ENCODE measurements at regions not wholly inside any gene's neighbourhood (a gene's known extent, or its start where the extent isn't known, plus 50 kb on each side); places are given as distances from the start of the nearest gene placed in this dataset.

- H3K27ac ChIP-seq (ENCODE audit: low read length), result no peak overlapping the region
- TF ChIP-seq TCF7L2 (IDR thresholded peaks at IDR 0.05; ENCODE audit: low read depth, low read length), result no peak
- TF ChIP-seq REST (IDR thresholded peaks at IDR 0.05; ENCODE audit: insufficient read depth in 1 of 2, low read depth in 2 of 2, low read length in 1 of 2), result no peak
- TF ChIP-seq POLR2AphosphoS5 (IDR thresholded peaks at IDR 0.05; ENCODE audit: low read depth, low read length), result no peak
- TF ChIP-seq CTCF (IDR thresholded peaks at IDR 0.05), result no peak
- no peak for TF ChIP-seq SIN3A (IDR thresholded peaks at IDR 0.05; ENCODE audit: borderline replicate concordance, insufficient read depth, low read depth, low read length)
- H3K27me3 ChIP-seq (ENCODE audit: control insufficient read depth, insufficient read depth, low read length), result no peaks in the 10 kb centered on the region
- CTCF ChIA-PET, result no interaction called here
- no peaks in the 10 kb centered on the region for H3K9me3 ChIP-seq (ENCODE audit: control insufficient read depth, insufficient read depth, low read depth, low read length)
- H3K36me3 ChIP-seq (ENCODE audit: control insufficient read depth, insufficient read depth, low read length), result no peaks in the 10 kb centered on the region
- DNase-seq (ENCODE audit: low read depth, low spot score) (no peak), ATAC-seq (no peak)
- no TSS peak for BruUV-seq (replicated peaks)
- in situ Hi-C loops (cut with HindIII; ENCODE audit: low pct_unique_long_range_greater_than_20kb, low sequenced_read_pairs) (no loop called here), intact Hi-C loops (cut with micrococcal nuclease; ENCODE audit: unreplicated experiment) (no loop called here)
- H3K4me1 ChIP-seq (ENCODE audit: control insufficient read depth, insufficient read depth, low read length), result no peaks in the 10 kb centered on the region
- POLR2A ChIA-PET, result no interaction called here
- no peak overlapping the region for H3K4me3 ChIP-seq (ENCODE audit: low read depth in 2 of 2, low read length in 2 of 2)
These were observed 534.5 kb downstream of the KCTD12 start for GRCh38 chr13:76351541-76352229.

GRCh38 chr13:76350399-76350798 lies 535.8 kb downstream of the KCTD12 start:
- POLR2A ChIA-PET, result no interaction called here
- Histone ChIP-seq H3K4me1 (ENCODE audit: control insufficient read depth, insufficient read depth, low read length) (no peaks in the 10 kb centered on the region), H3K4me3 (ENCODE audit: low read depth in 2 of 2, low read length in 2 of 2) (no peak overlapping the region), H3K27me3 (ENCODE audit: control insufficient read depth, insufficient read depth, low read length) (no peaks in the 10 kb centered on the region), H3K9me3 (ENCODE audit: control insufficient read depth, insufficient read depth, low read depth, low read length) (no peaks in the 10 kb centered on the region), H3K27ac (ENCODE audit: low read length) (no peak overlapping the region), H3K36me3 (ENCODE audit: control insufficient read depth, insufficient read depth, low read length) (no peaks in the 10 kb centered on the region)
- in situ Hi-C loops (cut with HindIII; ENCODE audit: low pct_unique_long_range_greater_than_20kb, low sequenced_read_pairs) (no loop called here), intact Hi-C loops (cut with micrococcal nuclease; ENCODE audit: unreplicated experiment) (no loop called here)
- BruUV-seq (replicated peaks), result no TSS peak
- DNase-seq (ENCODE audit: low read depth, low spot score), result no peak
- no peak for ATAC-seq
- no peak for TF ChIP-seq REST (IDR thresholded peaks at IDR 0.05; ENCODE audit: insufficient read depth in 1 of 2, low read depth in 2 of 2, low read length in 1 of 2)
- TF ChIP-seq TCF7L2 (IDR thresholded peaks at IDR 0.05; ENCODE audit: low read depth, low read length), result no peak
- no peak for TF ChIP-seq POLR2AphosphoS5 (IDR thresholded peaks at IDR 0.05; ENCODE audit: low read depth, low read length)
- no peak for TF ChIP-seq CTCF (IDR thresholded peaks at IDR 0.05)
- no peak for TF ChIP-seq SIN3A (IDR thresholded peaks at IDR 0.05; ENCODE audit: borderline replicate concordance, insufficient read depth, low read depth, low read length)
- CTCF ChIA-PET, result no interaction called here

All from Panc1 (cell line).